Myocyte (in vitro differentiated cells): ENCODE measurements at regions not wholly inside any gene's neighbourhood (a gene's known extent, or its start where the extent isn't known, plus 50 kb on each side); places are given as distances from the start of the nearest gene placed in this dataset.

Experiments
- DNase-seq: peaks from one replicate; pipeline ENCODE4 v3.0.0-alpha.2; 2012; ENCODE audit warnings: low read depth

DNA sequence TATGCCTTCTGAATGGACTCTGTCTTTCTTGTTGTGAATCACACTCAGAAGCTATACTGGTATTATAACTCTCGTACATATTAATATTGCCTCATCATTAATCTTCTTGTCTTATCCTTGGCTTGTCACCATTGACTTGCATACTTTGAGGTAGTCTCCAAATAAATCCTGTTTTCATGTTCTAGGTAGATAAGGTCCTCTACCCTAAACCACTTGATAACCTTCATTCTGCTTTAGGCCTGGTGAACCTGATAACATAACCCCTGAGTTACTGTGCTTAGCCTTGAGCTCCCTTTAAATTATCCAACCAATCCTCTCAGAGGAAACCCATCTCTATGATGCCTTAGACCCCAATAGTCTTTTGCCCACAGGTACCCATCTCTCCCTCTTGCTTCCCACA is 1162.3 kb downstream of the SLITRK1 start:
- no peak for DNase-seq

DNA sequence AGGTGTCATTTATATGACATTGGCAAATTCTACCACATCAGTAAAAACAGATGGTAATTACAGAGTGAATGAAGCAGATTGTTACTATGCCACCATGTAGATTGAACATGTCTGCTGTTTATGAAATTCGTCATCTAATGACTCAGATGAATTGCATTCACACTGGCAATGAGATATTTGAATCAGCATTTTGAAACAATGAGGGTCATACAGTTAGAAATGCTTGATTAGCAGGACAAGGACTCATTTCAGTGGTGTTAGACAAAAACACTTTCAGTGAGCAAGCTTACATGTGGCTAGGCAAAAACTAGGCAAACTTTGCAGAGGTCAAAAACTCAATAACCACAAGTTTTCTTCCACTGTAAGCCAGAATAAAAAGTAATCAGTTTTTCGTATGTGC is 1165.0 kb downstream of the SLITRK1 start:
- DNase-seq = peak; percentile 54

DNA sequence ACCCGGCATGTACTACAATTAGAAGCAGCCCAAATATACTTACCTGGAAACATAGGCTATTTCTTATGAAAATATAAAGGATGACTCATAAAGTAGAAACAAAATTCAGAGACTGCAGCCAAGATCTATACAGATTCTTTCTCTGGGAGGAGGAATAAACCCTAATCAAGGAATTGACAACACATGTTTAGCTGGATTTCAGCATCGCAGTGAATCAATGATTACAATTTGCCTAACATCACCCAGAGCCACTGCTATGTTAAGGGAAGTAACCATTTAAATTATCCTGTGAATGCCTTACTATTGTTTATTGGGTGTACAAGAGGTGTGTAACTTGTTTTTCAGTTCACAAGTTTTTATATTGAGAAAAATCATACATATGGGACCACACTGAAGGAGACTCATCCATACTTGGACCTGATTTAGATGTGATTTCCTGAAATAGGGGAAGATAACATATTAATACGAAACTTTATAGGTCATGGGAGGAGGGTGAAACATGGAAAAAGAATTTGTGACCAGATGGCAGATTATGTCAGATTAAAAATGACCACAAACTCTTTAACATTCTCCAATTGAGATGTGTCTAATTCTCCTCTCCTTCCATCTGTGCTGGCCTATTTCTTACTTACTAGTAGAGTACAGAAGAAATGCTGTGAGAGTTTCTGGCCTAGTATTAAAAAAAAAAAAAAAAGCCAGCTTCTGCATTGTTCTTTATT is 1168.4 kb downstream of the SLITRK1 start:
- peak; percentile 70 for DNase-seq

DNA sequence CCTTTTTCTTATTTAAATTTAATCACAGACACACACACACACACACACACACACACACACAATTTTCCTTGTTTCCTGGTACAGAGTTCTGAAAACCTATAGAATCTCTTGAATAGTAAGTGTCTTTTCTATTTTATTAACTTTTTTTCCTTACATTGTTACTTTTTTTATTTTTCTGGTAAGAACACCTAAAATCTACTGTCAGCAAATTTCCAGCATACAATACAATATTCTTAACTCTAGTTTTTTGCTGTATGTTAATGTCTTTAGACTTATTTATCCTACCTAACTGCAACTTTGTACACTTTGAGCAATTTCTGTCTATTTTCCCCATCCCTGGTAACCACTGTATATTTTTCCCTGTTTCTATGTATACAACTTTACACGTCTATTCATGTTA is 1179.8 kb downstream of the SLITRK1 start:
- no peak for DNase-seq

DNA sequence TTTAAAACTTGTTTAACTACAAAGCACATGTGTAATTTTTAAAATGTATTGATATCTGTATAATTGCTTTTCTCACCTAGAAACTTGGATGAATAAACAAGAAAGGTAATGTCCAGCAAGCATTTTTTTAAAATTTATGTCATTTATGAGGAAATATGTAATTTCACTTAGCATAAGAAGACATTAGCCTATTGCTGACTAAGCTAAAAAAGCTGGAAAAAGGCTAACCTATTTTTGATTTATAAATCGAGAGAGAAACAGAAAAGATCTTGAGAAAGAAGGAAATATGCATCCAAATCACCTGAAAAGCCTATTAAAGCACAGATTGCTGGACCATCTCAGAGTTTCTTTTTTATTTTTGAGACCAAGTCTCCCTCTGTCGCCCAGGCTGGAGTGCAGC is 1181.3 kb downstream of the SLITRK1 start:
- no peak for DNase-seq

DNA sequence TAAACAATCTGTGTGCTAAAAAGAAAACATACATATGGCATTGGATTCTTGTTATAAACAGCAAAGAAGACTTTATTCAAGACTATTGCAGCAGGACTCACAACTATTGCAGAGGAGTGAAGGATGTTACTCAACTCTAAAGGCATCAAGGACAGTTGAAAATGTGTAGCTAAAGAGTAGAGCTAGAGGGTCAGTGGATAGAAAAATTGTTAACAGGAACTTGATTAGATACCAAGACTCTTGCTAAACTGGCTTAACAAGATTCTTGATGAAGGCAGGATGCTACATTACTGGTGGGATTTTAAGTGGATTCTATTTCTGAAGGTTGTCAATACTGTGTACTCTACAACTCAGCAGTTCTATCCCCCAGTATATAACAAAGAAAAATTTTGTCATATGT is 1183.3 kb downstream of the SLITRK1 start:
- no peak for DNase-seq

DNA sequence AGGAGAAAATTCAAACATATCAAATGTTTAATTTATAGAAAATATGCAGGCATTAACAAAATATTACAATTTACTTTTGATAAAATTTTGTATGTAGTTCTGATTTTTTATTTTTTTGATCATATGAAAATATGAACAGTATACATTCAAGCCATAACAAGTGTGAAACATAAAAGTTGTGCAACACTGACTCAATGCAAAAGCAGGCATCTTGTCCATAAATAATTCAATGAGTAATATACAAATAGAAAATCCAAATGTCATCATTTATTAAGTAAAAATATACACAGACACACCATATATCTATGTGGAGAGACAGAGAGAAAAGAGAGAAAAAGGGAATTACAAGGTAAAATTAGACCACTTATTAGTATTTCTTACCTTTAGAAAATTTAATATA is 1183.9 kb downstream of the SLITRK1 start:
- DNase-seq = no peak

DNA sequence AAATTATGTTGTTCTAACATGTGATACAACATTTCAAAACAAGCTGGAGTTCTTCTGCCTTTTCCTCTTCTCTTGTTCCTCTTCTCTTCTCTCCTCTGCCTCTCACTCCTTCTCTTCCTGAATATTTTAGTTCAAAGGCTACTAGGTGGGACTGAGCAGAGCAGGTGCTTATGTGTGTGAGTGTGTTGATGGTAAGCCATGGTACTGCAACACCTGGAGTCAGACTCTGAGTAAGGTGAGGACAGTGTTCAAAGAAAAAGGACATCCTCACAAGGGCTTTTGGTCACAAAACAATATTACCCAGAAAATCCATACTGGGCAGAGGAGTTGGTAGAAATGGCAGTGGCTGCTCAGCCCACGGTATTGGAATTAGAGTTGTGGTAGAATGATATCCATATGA is 1188.7 kb downstream of the SLITRK1 start:
- DNase-seq = no peak

DNA sequence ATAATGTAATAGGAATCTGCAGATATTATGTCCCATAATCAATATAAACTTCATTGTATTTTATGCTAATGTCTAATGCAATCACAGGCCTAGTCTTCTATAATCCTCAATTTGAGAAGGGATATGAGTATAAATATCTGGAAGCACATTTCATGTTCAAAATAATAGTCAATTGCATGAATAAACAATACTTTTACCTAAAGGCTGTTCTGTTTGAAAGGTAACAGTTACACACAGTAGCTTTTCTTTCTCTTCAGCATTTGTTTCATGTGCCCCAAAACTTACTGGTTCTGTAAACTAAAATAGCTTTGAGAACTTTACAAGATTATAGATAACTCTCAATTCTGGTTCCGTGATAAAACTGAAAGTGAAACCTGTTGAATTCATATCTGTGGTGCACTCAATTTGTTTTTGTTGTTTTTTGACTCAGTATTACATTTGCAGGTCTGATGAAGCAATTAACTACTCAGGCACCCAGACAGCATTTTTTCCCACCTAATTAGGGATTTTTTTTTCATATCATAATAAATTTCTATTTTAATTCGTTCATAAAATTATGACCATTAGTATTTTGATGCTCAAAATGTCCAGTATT is 1193.8 kb downstream of the SLITRK1 start:
- peak; percentile 32 for DNase-seq

DNA sequence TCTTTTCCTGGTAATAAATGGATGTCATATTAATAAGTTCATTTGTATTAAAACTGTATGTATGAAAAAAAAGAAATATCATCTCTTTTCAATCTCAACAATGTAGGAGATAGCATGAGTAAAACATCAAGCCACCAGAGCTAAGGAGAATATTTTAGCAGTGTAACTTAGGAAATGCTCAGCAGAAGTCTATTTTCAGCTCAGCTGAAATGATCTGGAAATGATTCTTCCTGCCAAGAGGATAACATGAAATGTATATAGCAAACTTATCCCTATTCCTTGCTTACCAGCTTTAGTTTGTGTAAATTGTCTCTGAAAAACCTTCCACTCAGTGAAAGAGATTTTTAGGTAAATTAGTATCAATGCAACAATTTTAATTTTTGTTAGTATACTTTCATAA is 1194.4 kb downstream of the SLITRK1 start:
- DNase-seq = peak; percentile 5

DNA sequence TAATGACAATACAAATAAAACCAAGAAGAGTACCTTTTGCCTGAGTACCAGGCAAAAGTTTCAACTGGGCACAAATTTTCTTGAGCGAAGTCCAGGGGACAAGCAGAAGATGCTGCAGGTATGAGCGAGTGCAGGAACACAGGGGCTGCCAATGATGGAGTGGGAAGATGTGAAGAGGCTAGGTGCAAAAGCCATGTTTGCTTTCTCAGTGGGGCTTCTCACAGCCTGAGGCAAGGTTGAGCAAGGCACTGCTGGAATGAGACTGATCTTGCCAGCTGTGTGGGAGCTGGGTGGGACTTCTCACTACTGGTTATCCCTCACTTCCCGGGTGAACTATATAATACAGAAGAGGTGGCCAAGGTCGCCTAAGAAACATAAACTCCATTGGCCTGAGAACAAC is 1200.7 kb downstream of the SLITRK1 start:
- no peak for DNase-seq

DNA sequence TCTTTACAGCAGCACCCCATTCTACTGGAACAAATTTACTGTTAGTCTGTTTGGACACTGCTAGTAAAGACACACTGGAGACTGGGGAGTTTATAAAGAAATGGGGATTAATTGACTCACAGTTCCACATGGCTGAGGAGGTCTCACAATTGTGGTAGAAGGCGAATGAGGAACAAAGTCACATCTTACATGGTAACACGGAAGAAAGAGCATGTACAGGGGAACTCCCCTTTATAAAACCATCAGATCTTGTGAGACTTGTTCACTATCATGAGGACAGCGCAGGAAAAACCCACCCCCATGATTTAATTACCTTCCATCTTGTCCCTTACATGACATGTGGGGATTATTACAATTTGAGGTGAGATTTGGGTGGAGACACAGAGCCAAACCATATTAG is 1204.2 kb downstream of the SLITRK1 start:
- DNase-seq = no peak

DNA sequence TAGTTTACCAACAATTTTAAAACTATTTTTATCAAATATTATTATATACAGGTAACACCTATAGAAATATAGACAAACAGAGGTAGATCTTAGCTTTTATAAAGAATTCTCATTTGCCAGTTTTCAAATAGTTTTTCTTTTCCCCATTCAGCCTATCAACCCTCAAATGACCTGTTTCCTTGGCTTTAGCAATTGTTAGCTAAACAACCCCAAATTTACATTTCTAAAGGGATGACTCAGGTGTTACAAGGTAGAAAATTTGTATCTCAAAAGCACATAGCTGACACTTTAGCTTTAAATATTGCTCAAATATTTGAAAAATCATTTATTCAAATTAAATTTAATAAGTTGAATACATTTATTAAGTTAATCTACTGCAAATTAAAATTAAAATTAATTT is 1207.2 kb downstream of the SLITRK1 start:
- no peak for DNase-seq

DNA sequence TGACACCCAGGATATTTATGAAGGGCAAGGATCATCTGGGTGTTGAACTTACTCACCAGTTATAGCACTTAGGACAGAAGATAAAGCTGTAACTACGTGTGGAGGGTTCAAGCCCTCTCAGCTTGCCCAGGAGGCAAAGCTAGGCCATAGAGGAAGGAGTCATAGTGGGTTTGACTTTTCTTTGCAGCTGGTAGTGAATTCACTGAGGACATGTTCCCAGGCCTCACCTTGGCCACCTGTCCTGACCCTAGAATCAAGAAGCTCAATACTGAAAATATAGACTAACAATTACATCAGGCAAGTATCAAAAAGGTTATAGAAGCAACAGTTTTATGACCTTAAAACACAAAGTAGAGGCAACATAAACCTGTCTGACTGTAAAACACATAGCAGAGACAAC is 1207.7 kb downstream of the SLITRK1 start:
- no peak for DNase-seq

DNA sequence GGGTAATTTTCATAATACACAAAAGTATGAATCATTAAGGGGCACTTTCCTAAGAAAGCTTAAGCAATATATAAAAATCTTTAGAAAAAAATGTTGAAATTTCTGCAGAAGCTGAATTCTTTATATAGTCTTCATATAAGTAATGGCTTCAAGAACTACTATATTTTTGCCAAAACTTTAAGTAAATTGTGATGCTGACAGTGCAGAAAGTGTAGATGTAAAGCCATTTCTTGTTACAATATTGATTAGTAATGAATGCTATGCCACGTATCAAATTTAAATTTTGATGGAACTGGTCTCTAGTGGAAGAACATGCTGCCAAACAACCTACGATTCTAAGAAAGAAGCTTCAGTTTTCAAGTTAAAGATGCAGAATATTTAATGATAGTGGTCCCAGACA is 1210.0 kb downstream of the SLITRK1 start:
- DNase-seq = no peak

DNA sequence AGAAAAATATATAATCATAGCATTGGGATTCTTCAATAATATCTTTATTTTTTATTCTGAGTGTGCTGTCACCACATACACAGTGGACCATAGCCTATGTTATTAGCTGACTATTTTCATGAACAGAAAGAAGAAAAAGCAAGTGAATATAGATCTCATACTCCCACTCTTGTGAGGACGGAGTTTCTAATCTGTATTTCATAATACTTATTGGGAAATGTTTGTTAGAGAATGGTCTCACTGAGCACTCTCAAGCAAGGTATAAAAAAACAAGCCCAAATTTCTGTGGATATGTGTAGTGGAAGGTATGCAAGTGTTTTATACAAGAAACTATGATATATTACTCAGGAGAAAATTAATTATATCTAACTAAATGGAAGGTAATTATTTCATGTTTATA is 1218.1 kb downstream of the SLITRK1 start:
- no peak for DNase-seq

DNA sequence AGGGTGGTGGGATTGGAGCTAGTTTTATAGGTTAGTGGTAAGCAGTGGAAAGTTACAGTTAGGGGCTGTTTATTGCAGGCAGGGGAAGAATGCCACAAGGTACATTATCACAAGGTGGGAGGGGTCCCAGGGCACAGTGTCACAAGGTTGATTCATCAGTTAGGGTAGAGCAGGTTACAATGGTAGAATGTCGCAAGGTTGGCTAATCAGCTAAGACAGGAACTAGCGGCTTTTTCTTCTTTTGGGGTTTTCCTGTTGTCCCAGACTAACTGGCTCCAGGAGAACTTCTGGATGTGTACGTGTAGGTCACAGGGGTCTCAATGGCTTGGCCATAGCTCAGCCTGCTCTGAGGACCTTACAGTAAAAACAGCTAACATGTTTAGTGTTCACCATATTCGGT is 1221.1 kb downstream of the SLITRK1 start:
- no peak for DNase-seq

DNA sequence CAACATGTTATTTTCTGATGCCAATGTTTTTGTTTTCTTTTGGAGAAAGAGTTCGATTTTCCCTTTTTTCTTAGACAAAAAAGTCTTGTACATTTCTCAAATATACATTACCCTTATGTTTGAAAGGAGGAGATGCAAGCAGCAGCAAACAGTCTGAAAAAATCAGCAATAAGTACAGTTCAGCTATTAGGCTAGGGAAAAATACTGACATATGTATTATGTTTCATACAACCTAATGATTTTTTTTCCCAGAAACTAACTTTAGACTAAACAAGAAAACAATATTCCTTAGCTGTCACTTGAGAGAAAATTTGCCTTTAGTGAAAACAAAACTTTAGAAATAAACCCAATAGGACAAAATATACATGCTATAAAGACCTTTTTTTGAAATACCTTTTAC is 1223.5 kb downstream of the SLITRK1 start:
- DNase-seq = no peak

DNA sequence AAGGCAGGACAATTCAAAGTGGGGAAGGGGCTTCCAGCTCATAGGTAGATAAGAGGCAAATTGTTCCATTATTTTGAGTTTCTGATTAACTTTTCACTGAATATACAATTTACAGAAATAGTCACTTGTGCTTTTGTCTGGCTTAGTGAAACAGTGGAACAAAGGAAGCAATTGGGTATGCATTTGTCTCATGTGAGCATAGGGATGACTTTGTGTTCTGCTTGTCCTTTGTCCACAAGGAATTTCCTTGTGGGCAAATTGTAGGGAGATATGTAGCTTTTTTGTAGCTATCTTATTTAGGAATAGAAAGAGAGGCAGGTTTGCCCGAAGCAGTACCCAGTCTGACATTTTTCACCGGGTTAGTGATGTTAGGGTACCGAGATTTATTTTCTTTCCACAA is 1224.8 kb downstream of the SLITRK1 start:
- no peak for DNase-seq

DNA sequence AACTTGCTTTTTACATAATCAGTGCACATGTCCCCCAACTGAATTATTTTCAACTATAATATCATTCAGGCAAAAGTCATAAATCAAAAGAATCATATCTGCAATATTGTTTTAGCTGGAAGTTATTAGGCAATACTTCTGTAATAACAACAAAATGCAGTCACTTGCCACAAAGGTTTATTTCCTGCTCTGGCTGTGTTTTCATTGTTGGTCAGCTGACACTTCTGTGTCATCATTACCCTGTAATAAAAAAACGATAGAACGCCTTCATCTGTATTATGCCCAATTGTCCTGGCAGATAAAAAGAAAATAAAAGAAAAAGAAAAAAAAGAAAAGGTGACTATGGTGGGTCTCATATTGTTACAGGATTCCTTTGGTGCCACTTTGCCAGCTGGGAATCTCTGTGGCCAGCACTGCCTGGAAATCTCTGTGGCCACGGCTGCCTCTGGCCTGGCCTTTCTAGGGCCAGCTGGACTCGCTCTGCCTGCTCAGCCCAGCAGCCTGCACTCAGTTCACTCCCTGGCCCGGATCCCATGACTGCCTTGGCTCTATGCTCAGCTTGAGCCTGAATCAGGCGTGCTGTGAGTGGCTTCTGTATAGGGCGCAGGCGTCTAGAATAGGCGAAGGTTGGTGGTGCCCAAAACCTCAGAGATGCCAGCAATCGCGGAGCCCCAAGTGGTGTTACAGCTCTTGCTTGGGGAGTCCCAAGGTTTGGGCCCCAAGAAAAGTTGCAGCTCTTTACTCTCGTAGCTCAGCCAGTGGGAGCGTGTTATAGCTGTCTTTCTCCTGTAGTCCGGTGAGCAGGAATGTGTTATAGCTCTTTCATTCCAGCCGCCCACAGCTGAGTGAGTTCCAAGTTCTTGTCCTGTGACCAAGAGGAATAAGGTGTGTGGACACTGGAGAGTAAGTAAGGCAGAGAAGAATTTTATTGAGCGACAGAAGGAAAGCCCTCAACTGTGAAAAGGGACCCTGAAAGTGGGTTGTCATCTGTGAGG is 1227.1 kb downstream of the SLITRK1 start:
- DNase-seq = peak; percentile 87

DNA sequence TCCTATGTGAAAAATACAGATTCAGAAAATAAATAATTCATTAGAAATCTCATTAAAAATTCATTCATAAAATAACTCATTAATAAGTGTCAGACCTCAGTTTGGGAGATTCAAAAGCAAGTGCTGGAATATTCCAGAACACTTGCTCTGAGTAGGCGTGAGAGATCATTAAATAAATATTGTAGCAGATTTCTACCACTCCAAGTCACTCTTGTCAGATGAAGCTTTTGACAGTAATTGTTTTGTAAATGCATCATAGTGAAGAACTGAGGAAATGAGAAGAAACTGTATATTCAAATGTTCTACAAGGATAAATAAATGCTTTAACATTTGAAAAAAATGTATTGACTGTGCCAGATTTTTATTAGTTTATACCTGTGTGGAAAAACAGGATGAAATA is 1228.1 kb downstream of the SLITRK1 start:
- DNase-seq = no peak

DNA sequence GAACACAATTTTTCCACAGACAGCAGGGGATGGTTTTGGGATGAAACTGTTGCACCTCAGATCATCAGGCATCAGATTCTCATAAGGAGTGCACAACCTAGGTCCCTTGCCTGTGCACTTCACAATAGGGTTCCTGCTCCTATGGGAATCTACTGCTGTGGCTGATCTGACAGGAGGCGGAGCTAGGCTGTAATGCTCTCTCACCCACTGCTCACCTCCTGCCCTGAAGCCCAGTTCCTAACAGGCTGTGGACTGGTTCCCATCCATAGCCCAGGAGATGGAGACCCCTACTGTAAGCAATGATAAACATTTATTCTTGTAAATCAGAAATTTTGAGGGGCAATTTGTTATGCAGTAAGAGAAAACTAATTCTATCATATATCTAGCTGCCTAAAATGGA is 1234.7 kb downstream of the SLITRK1 start:
- DNase-seq = no peak
